Suprapubic skin (tissue), 4 donors: ENCODE measurements at regions not wholly inside any gene's neighbourhood (a gene's known extent, or its start where the extent isn't known, plus 50 kb on each side); places are given as distances from the start of the nearest gene placed in this dataset.

Experiments
- EP300 ChIP-seq: sonication (generic); formaldehyde crosslinking; IDR thresholded peaks from one replicate; pipeline ENCODE4 v1.6.1; 2017; ENCODE audit warnings: antibody characterized with exemption
- POLR2A ChIP-seq, 2 donors: fragments of 450-650 bp; IDR thresholded peaks; one replicate each; pipeline ENCODE4 v1.6.1; 2017; ENCODE audit warnings: antibody characterized with exemption in 2 of 2, mild to moderate bottlenecking in 2 of 2, moderate library complexity in 2 of 2
- POLR2AphosphoS5 ChIP-seq, 3 donors: sonication (generic); formaldehyde crosslinking; IDR thresholded peaks; one replicate each; pipeline ENCODE4 v1.6.1; 2017; ENCODE audit warnings: antibody characterized with exemption in 3 of 3
- TF ChIP-seq, protein P1 (sequence below), 2 donors: fragments of 200-600 bp in 1 of 2; fragments of 450-650 bp in 1 of 2; sonication (generic) in 1 of 2; IDR thresholded peaks; one replicate each; pipeline ENCODE4 v1.5.1; 2016 to 2019; ENCODE audit warnings: antibody characterized with exemption in 2 of 2, mild to moderate bottlenecking in 1 of 2, moderate library complexity in 1 of 2

GRCh38 chr11:39443424-39444022 is 2015.9 kb downstream of the LRRC4C start:
- TF ChIP-seq, protein P1, sequence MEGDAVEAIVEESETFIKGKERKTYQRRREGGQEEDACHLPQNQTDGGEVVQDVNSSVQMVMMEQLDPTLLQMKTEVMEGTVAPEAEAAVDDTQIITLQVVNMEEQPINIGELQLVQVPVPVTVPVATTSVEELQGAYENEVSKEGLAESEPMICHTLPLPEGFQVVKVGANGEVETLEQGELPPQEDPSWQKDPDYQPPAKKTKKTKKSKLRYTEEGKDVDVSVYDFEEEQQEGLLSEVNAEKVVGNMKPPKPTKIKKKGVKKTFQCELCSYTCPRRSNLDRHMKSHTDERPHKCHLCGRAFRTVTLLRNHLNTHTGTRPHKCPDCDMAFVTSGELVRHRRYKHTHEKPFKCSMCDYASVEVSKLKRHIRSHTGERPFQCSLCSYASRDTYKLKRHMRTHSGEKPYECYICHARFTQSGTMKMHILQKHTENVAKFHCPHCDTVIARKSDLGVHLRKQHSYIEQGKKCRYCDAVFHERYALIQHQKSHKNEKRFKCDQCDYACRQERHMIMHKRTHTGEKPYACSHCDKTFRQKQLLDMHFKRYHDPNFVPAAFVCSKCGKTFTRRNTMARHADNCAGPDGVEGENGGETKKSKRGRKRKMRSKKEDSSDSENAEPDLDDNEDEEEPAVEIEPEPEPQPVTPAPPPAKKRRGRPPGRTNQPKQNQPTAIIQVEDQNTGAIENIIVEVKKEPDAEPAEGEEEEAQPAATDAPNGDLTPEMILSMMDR (IDR thresholded peaks at IDR 0.05), result no peak
- TF ChIP-seq POLR2A (IDR thresholded peaks at IDR 0.05) (no peak), EP300 (no peak), POLR2AphosphoS5 (IDR thresholded peaks at IDR 0.05) (no peak)
